Neural progenitor cell (in vitro differentiated cells): ENCODE measurements at regions not wholly inside any gene's neighbourhood (a gene's known extent, or its start where the extent isn't known, plus 50 kb on each side); places are given as distances from the start of the nearest gene placed in this dataset.

Experiments used
- CTCF ChIP-seq: fragments of 200-600 bp; sonication (generic); IDR thresholded peaks from 2 replicates; pipeline ENCODE4 v1.5.1; 2017; ENCODE audit warnings: antibody characterized with exemption, mild to moderate bottlenecking
- EZH2 ChIP-seq: fragments of 200-600 bp; sonication (generic); IDR thresholded peaks from 2 replicates; pipeline ENCODE4 v1.6.1; 2017; ENCODE audit warnings: antibody characterized with exemption, mild to moderate bottlenecking, moderate library complexity
- EZH2phosphoT487 ChIP-seq: fragments of 200-600 bp; sonication (generic); IDR thresholded peaks from 2 replicates; pipeline ENCODE4 v1.6.1; 2017; ENCODE audit warnings: antibody characterized with exemption

GRCh38 chr13:70357031-70357430, 248.8 kb upstream of the KLHL1 start:
- TF ChIP-seq CTCF (no peak), EZH2 (no peak), EZH2phosphoT487 (no peak)
